ENCODE measurements at regions not wholly inside any gene's neighbourhood (a gene's known extent, or its start where the extent isn't known, plus 50 kb on each side); places are given as distances from the start of the nearest gene placed in this dataset.

DNA sequence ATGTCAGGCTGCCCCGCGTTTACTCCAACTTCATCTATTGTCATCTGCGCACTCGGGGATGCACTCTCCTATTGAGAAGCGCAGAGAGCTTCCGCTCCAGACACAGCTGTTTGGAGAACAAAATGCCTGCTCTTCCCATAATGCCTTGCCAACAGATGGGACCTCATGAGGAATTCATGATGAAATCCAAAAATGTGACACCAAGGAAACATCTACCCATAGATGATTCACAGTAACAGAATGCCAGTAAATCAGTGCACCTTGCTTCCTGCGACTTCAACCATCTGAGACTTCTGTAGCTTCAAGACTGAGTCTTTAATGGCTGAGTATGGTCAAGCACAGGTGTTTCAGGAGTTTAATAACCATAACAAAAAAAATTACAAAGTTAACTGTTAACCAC, 1144.9 kb upstream of the GOT2 start:
- TF ChIP-seq, protein P1, sequence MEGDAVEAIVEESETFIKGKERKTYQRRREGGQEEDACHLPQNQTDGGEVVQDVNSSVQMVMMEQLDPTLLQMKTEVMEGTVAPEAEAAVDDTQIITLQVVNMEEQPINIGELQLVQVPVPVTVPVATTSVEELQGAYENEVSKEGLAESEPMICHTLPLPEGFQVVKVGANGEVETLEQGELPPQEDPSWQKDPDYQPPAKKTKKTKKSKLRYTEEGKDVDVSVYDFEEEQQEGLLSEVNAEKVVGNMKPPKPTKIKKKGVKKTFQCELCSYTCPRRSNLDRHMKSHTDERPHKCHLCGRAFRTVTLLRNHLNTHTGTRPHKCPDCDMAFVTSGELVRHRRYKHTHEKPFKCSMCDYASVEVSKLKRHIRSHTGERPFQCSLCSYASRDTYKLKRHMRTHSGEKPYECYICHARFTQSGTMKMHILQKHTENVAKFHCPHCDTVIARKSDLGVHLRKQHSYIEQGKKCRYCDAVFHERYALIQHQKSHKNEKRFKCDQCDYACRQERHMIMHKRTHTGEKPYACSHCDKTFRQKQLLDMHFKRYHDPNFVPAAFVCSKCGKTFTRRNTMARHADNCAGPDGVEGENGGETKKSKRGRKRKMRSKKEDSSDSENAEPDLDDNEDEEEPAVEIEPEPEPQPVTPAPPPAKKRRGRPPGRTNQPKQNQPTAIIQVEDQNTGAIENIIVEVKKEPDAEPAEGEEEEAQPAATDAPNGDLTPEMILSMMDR (conservative IDR thresholded peaks at IDR 0.05 in 1 of 2, IDR thresholded peaks at IDR 0.05 in 1 of 2; ENCODE audit: extremely low read depth in 1 of 2, insufficient read depth in 1 of 2, low read depth in 1 of 2, low read length in 2 of 2), result no peak
- TF ChIP-seq EZH2 (IDR thresholded peaks at IDR 0.05; ENCODE audit: borderline replicate concordance, low read length), result no peak
